Esophagus squamous epithelium (tissue), 5 donors: ENCODE measurements at regions not wholly inside any gene's neighbourhood (a gene's known extent, or its start where the extent isn't known, plus 50 kb on each side); places are given as distances from the start of the nearest gene placed in this dataset.

Experiments
- DNase-seq: peaks from one replicate; lab custom pipeline; 2025; lab: John Stamatoyannopoulos, UW
- H3K27ac ChIP-seq, 4 donors: fragments of 200-600 bp; sonication (generic); one replicate each; pipeline ENCODE4 v1.5.1; 2016 to 2019; ENCODE audit warnings: mild to moderate bottlenecking in 1 of 4
- H3K27me3 ChIP-seq, 4 donors: fragments of 200-600 bp; sonication (generic); 1 replicate in 3 of 4; 2 replicates in 1 of 4; pipeline versions ENCODE4 v1.5.1 to v1.6.0; 2017 to 2021; ENCODE audit warnings: antibody characterized with exemption in 1 of 4
- H3K36me3 ChIP-seq, 3 donors: fragments of 200-600 bp; sonication (generic); one replicate each; pipeline ENCODE4 v1.5.1; 2016 to 2019
- H3K4me1 ChIP-seq, 3 donors: fragments of 200-600 bp; sonication (generic); one replicate each; pipeline ENCODE4 v1.5.1; 2017 to 2019
- H3K4me3 ChIP-seq, 4 donors: fragments of 200-600 bp; sonication (generic); 1 replicate in 3 of 4; 2 replicates in 1 of 4; pipeline ENCODE4 v1.5.1; 2016 to 2019; ENCODE audit warnings: mild to moderate bottlenecking in 2 of 4, moderate library complexity in 1 of 4
- H3K9me3 ChIP-seq, 3 donors: fragments of 200-600 bp; sonication (generic); one replicate each; pipeline ENCODE4 v1.5.1; 2016 to 2019
- POLR2A ChIP-seq, 4 donors: fragments of 450-650 bp; IDR thresholded peaks; one replicate each; pipeline ENCODE4 v1.6.1; 2017; ENCODE audit warnings: antibody characterized with exemption in 4 of 4, mild to moderate bottlenecking in 4 of 4, moderate library complexity in 3 of 4
- WGBS, 2 donors: methylation state at CpG; one replicate each; pipeline ENCODE4 v1.1.5; 2018; 5-methylcytosine and 5-hydroxymethylcytosine counted together
- intact Hi-C: fragments of 100-400 bp; cut with DNase I; formaldehyde crosslinking; loops from one replicate; pipeline ENCODE4 v1.15.0; 2022
- TF ChIP-seq, protein P1 (sequence below), 6 experiments: fragments of 450-650 bp in 4 of 6; fragments of 200-600 bp in 2 of 6; sonication (generic) in 2 of 6; IDR thresholded peaks; one replicate each; pipeline ENCODE4 v1.5.1; 2016 to 2019; ENCODE audit warnings: antibody characterized with exemption in 6 of 6, mild to moderate bottlenecking in 4 of 6, moderate library complexity in 4 of 6
- donor health status: DM: yes; HTN: yes; CAD: no.

DNA sequence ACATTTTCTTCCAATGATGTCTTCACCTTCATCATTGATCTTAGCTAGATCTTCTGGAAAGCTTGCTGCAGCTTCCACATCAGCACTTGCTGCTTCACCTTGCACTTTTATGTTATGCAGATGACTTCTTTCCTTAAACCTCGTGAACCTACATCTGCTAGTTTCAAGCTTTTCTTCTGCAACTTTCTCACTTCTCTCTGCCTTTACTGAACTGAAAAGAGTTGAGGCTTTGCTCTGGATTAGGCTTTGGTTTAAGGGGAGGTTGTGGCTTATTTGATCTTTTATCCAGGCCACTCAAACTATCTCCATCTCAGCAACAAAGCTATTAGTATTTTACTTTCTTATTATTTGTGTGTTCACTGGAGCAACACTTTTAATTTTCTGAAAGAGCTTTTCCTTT, 125.5 kb upstream of the POM121L12 start:
- Histone ChIP-seq H3K36me3 (no peaks in the 10 kb centered on the region), H3K27ac (no peak overlapping the region), H3K27me3 (no peaks in the 10 kb centered on the region), H3K9me3 (peaks cover 0 to 8% (median 0%) of the 10 kb centered on the region in 3 donors), H3K4me3 (no peak overlapping the region), H3K4me1 (no peaks in the 10 kb centered on the region)
- intact Hi-C loops, result no loop called here
- DNase-seq, result no peak
- WGBS, 2 donors, result 73 to 85% methylated on average over 1 of the region's 1 CpG
- TF ChIP-seq, protein P1, sequence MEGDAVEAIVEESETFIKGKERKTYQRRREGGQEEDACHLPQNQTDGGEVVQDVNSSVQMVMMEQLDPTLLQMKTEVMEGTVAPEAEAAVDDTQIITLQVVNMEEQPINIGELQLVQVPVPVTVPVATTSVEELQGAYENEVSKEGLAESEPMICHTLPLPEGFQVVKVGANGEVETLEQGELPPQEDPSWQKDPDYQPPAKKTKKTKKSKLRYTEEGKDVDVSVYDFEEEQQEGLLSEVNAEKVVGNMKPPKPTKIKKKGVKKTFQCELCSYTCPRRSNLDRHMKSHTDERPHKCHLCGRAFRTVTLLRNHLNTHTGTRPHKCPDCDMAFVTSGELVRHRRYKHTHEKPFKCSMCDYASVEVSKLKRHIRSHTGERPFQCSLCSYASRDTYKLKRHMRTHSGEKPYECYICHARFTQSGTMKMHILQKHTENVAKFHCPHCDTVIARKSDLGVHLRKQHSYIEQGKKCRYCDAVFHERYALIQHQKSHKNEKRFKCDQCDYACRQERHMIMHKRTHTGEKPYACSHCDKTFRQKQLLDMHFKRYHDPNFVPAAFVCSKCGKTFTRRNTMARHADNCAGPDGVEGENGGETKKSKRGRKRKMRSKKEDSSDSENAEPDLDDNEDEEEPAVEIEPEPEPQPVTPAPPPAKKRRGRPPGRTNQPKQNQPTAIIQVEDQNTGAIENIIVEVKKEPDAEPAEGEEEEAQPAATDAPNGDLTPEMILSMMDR (IDR thresholded peaks at IDR 0.05), result no peak
- TF ChIP-seq POLR2A (IDR thresholded peaks at IDR 0.05), result no peak

DNA sequence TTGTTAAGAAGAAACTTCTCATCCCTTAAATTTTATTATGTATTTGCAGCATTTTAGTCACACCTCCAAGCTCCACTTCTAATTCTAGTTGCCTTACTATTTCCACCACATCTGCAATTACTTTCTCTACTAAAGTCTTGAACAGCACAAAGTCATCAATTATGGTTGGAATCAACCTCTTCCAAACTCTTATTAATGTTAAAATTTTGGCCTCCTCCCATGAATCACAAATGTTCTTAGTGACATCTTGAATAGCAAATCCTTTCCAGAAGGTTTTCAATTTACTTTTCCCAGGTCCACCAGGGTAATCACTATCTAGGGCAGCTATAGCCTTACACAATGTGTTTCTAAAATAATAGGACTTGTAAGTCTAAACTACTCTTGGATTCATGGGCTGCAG, 126.3 kb upstream of the POM121L12 start:
- TF ChIP-seq, protein P1 (IDR thresholded peaks at IDR 0.05), result no peak
- TF ChIP-seq POLR2A (IDR thresholded peaks at IDR 0.05), result no peak
- Histone ChIP-seq H3K4me3 (no peak overlapping the region), H3K4me1 (no peaks in the 10 kb centered on the region), H3K36me3 (no peaks in the 10 kb centered on the region), H3K27me3 (no peaks in the 10 kb centered on the region), H3K9me3 (peaks cover 0 to 8% (median 0%) of the 10 kb centered on the region in 3 donors), H3K27ac (no peak overlapping the region)
- DNase-seq, result no peak
- intact Hi-C loops, result no loop called here

DNA sequence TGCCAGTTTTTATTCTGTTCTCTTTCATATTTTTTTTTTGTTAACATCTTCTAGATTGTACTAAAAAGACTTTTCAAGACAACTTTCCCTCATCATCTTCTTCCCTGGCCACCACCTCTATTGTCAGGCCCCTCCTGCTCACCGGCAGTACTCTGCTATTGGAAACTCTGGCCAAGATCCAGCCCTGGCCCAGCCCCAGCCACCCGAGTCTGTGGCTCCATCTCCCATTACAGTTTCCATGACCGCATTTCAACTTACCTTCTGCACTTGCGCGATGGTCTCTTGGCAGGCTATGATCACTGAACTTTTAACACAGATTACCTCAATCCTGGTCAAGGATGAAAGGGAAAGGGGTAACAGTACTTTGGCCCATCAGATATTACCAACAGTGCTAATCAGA, 137.7 kb upstream of the POM121L12 start:
- no peak for TF ChIP-seq POLR2A (IDR thresholded peaks at IDR 0.05)
- 57 to 86% methylated on average over 3 to 5 of the region's 5 CpGs for WGBS, 2 donors
- H3K4me3 ChIP-seq, result no peak overlapping the region

DNA sequence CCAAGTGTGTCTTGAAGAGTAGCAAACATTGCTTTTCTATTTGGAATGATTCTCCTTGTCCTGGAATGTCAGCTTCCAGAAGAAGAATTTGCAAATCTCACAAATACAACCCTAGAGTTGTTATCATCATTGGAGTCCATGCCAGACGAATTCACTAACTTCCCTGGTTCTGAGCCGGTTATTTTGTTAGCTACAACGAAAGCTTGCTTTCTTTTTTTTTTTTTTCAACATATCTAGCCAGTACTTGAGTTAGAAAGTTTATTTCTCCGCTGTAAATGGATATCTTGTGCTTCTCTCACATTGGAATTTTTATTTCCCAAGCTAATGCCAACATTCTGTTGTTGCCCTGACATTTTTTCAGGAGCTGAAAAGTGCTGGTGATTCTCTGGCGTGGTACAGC, 138.1 kb upstream of the POM121L12 start:
- DNase-seq, result no peak
- WGBS, 2 donors, result 35 to 48% methylated on average over 5 of the region's 5 CpGs
- no peaks in the 10 kb centered on the region for H3K9me3 ChIP-seq
- H3K4me1 ChIP-seq, result no peaks in the 10 kb centered on the region
- TF ChIP-seq, protein P1 (IDR thresholded peaks at IDR 0.05), result no peak
- TF ChIP-seq POLR2A (IDR thresholded peaks at IDR 0.05), result no peak
- H3K27ac ChIP-seq, result no peak overlapping the region
- no peaks in the 10 kb centered on the region for H3K36me3 ChIP-seq
- intact Hi-C loops, result no loop called here
- no peak overlapping the region for H3K4me3 ChIP-seq
- H3K27me3 ChIP-seq, result no peaks in the 10 kb centered on the region

More for the DNA sequence above, 137.7 kb upstream of the POM121L12 start:
- intact Hi-C loops, result no loop called here
- Histone ChIP-seq H3K27ac (no peak overlapping the region), H3K4me1 (no peaks in the 10 kb centered on the region), H3K36me3 (no peaks in the 10 kb centered on the region), H3K27me3 (no peaks in the 10 kb centered on the region), H3K9me3 (no peaks in the 10 kb centered on the region)
- DNase-seq, result no peak

DNA sequence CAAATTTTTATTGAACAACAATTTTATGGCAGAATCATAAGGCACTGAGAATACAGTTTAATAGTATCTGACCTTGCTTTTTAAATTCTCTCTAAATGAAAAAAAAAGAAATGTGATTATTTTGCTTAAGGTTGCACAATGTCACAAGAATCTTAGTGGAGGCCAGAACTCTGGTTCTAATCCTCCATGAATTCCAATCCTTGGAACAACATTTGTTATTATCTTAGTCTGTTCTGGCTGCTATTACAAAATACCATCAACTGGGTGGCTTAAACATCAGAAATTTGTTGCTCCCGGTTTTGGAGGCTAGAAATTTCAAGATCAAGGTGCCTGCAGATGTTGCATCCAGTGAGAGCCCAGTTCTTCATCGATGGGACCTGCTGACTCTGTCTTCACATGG, 158.2 kb upstream of the POM121L12 start:
- Histone ChIP-seq H3K4me3 (no peak overlapping the region), H3K4me1 (no peaks in the 10 kb centered on the region), H3K36me3 (no peaks in the 10 kb centered on the region), H3K27ac (no peak overlapping the region), H3K27me3 (no peaks in the 10 kb centered on the region), H3K9me3 (no peaks in the 10 kb centered on the region)
- no peak for DNase-seq
- intact Hi-C loops, result no loop called here
- no peak for TF ChIP-seq POLR2A (IDR thresholded peaks at IDR 0.05)
- TF ChIP-seq, protein P1 (IDR thresholded peaks at IDR 0.05), result no peak
- 19 to 47% methylated on average over 2 of the region's 2 CpGs for WGBS, 2 donors

DNA sequence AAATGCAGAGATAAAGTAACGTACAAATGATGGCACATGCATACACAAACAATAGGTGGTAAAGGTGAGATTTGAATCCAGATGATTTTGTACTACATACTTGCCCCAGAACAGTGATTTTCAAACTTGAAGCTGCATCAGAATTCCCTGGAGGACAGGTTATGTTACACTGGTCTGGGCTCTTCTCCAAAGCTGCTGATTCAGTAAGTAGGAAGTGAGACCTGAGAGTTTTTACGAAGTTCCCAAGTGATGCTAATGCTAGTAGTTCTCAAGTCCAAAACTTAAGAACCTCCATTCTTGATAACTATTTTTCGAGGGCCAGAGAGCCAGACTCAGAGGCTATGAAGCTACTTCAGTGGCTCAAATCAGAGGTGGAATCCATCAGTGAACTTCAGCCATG, 159.0 kb upstream of the POM121L12 start:
- WGBS, 2 donors, result 45 to 57% methylated on average over 3 of the region's 3 CpGs
- no peak overlapping the region for H3K27ac ChIP-seq
- no peaks in the 10 kb centered on the region for H3K4me1 ChIP-seq
- H3K27me3 ChIP-seq, result no peaks in the 10 kb centered on the region
- H3K36me3 ChIP-seq, result no peaks in the 10 kb centered on the region
- no peaks in the 10 kb centered on the region for H3K9me3 ChIP-seq
- TF ChIP-seq POLR2A (IDR thresholded peaks at IDR 0.05), result no peak
- TF ChIP-seq, protein P1 (IDR thresholded peaks at IDR 0.05), result no peak
- intact Hi-C loops, result no loop called here
- no peak for DNase-seq
- H3K4me3 ChIP-seq, result no peak overlapping the region
